KMS-11 (cell line): ENCODE measurements at regions not wholly inside any gene's neighbourhood (a gene's known extent, or its start where the extent isn't known, plus 50 kb on each side); places are given as distances from the start of the nearest gene placed in this dataset.

Source experiments
- H2AFZ ChIP-seq: fragments of 200-600 bp; sonication (generic); 2 replicates; pipeline ENCODE4 v1.6.1; 2016; ENCODE audit warnings: antibody characterized with exemption, mixed run types, low read depth
- H3K27ac ChIP-seq: fragments of 200-600 bp; sonication (generic); 2 replicates; pipeline ENCODE4 v1.6.1; 2016; ENCODE audit warnings: mild to moderate bottlenecking, mixed run types
- H3K27me3 ChIP-seq: fragments of 200-600 bp; sonication (generic); 2 replicates; pipeline ENCODE4 v1.6.1; 2017; ENCODE audit warnings: mild to moderate bottlenecking, low read depth, mixed run types, moderate library complexity; ENCODE audit not compliant: insufficient read depth
- H3K36me3 ChIP-seq: fragments of 200-600 bp; sonication (generic); 2 replicates; pipeline ENCODE4 v1.6.1; 2017; ENCODE audit warnings: mild to moderate bottlenecking, mixed run types; ENCODE audit not compliant: insufficient read depth
- H3K4me1 ChIP-seq: fragments of 200-600 bp; sonication (generic); 2 replicates; pipeline ENCODE4 v1.6.1; 2016; ENCODE audit warnings: mild to moderate bottlenecking, low read depth, mixed run types; ENCODE audit not compliant: poor library complexity, severe bottlenecking
- H3K4me2 ChIP-seq: fragments of 200-600 bp; sonication (generic); 2 replicates; pipeline ENCODE4 v1.7.0; 2016; ENCODE audit warnings: mild to moderate bottlenecking, mixed run types
- H3K4me3 ChIP-seq: fragments of 200-600 bp; sonication (generic); IDR thresholded peaks from 2 replicates; pipeline ENCODE4 v1.6.1; 2017; ENCODE audit warnings: low read depth, low read length, mixed read lengths; ENCODE audit not compliant: insufficient read depth
- H3K79me2 ChIP-seq: fragments of 200-600 bp; sonication (generic); 2 replicates; pipeline ENCODE4 v1.6.1; 2016; ENCODE audit warnings: low read depth, mixed run types; ENCODE audit not compliant: insufficient read depth
- H3K9ac ChIP-seq: fragments of 200-600 bp; sonication (generic); 2 replicates; pipeline ENCODE4 v1.6.1; 2016; ENCODE audit warnings: mild to moderate bottlenecking, mixed run types
- H4K20me1 ChIP-seq: fragments of 200-600 bp; sonication (generic); 2 replicates; pipeline ENCODE4 v1.6.1; 2016; ENCODE audit warnings: mild to moderate bottlenecking, mixed run types; ENCODE audit not compliant: insufficient read depth
- CTCF ChIP-seq: fragments of 200-600 bp; sonication (generic); conservative IDR thresholded peaks from 2 replicates; pipeline ENCODE4 v1.6.1; 2017; ENCODE audit warnings: low read depth, mild to moderate bottlenecking, antibody characterized with exemption, low read length, moderate library complexity, mixed read lengths

GRCh38 chr18:75858754-75859153 lies 431.3 kb upstream of the SMIM21 start:
- Histone ChIP-seq H3K79me2 (no peaks in the 10 kb centered on the region), H3K4me1 (no peaks in the 10 kb centered on the region), H3K9ac (no peak overlapping the region), H3K36me3 (no peaks in the 10 kb centered on the region), H3K27me3 (no peaks in the 10 kb centered on the region), H4K20me1 (no peaks in the 10 kb centered on the region), H3K27ac (no peak overlapping the region), H2AFZ (no peak overlapping the region), H3K4me3 (no peak overlapping the region), H3K4me2 (no peak overlapping the region)
- TF ChIP-seq CTCF, result no peak

GRCh38 chr18:75857558-75857957 lies 430.1 kb upstream of the SMIM21 start:
- no peak for TF ChIP-seq CTCF
- H3K27ac ChIP-seq, result no peak overlapping the region
- H3K4me2 ChIP-seq, result no peak overlapping the region
- H3K9ac ChIP-seq, result no peak overlapping the region
- no peaks in the 10 kb centered on the region for H3K79me2 ChIP-seq
- H3K4me3 ChIP-seq, result no peak overlapping the region
- no peaks in the 10 kb centered on the region for H4K20me1 ChIP-seq
- H3K36me3 ChIP-seq, result no peaks in the 10 kb centered on the region
- no peaks in the 10 kb centered on the region for H3K4me1 ChIP-seq
- no peaks in the 10 kb centered on the region for H3K27me3 ChIP-seq
- no peak overlapping the region for H2AFZ ChIP-seq

- no peak for TF ChIP-seq CTCF
- H3K4me3 ChIP-seq, result no peak overlapping the region
- no peaks in the 10 kb centered on the region for H3K4me1 ChIP-seq
- H3K27ac ChIP-seq, result no peak overlapping the region
- no peaks in the 10 kb centered on the region for H3K79me2 ChIP-seq
- H3K27me3 ChIP-seq, result no peaks in the 10 kb centered on the region
- no peaks in the 10 kb centered on the region for H4K20me1 ChIP-seq
- H2AFZ ChIP-seq, result no peak overlapping the region
- no peak overlapping the region for H3K4me2 ChIP-seq
- no peak overlapping the region for H3K9ac ChIP-seq
- no peaks in the 10 kb centered on the region for H3K36me3 ChIP-seq
Measured at GRCh38 chr18:75854808-75855207, 427.3 kb upstream of the SMIM21 start.

- Histone ChIP-seq H3K36me3 (no peaks in the 10 kb centered on the region), H3K4me1 (no peaks in the 10 kb centered on the region), H3K9ac (no peak overlapping the region), H3K27me3 (no peaks in the 10 kb centered on the region), H3K4me3 (no peak overlapping the region), H3K4me2 (no peak overlapping the region), H4K20me1 (no peaks in the 10 kb centered on the region), H2AFZ (no peak overlapping the region), H3K79me2 (no peaks in the 10 kb centered on the region), H3K27ac (no peak overlapping the region)
- peak; percentile 91 for TF ChIP-seq CTCF
Measured at GRCh38 chr18:75854174-75854573, 426.7 kb upstream of the SMIM21 start.

- no peak overlapping the region for H3K27ac ChIP-seq
- H3K79me2 ChIP-seq, result no peaks in the 10 kb centered on the region
- no peaks in the 10 kb centered on the region for H3K36me3 ChIP-seq
- H4K20me1 ChIP-seq, result no peaks in the 10 kb centered on the region
- H3K4me3 ChIP-seq, result no peak overlapping the region
- H3K9ac ChIP-seq, result no peak overlapping the region
- H2AFZ ChIP-seq, result no peak overlapping the region
- no peaks in the 10 kb centered on the region for H3K27me3 ChIP-seq
- TF ChIP-seq CTCF, result no peak
- no peaks in the 10 kb centered on the region for H3K4me1 ChIP-seq
- H3K4me2 ChIP-seq, result no peak overlapping the region
Measured at GRCh38 chr18:75846321-75846720, 418.8 kb upstream of the SMIM21 start.
